Astrocyte (in vitro differentiated cells and primary cell): ENCODE measurements at regions not wholly inside any gene's neighbourhood (a gene's known extent, or its start where the extent isn't known, plus 50 kb on each side); places are given as distances from the start of the nearest gene placed in this dataset.

Experiments
- CTCF ChIP-seq: IDR thresholded peaks from 2 replicates; pipeline ENCODE4 v1.5.1; 2011; ENCODE audit warnings: low read depth, mild to moderate bottlenecking, inconsistent platforms, low read length, moderate library complexity; ENCODE audit not compliant: insufficient read depth
- EZH2 ChIP-seq: IDR thresholded peaks from 2 replicates; pipeline ENCODE4 v1.6.1; 2012; ENCODE audit warnings: mild to moderate bottlenecking, low read length, inconsistent platforms; ENCODE audit not compliant: insufficient read depth

GRCh38 chr9:74373348-74373747, 123.8 kb upstream of the RORB start:
- TF ChIP-seq CTCF (no peak), EZH2 (no peak)
